Transverse colon (tissue), 4 donors: ENCODE measurements at regions not wholly inside any gene's neighbourhood (a gene's known extent, or its start where the extent isn't known, plus 50 kb on each side); places are given as distances from the start of the nearest gene placed in this dataset.

Experiments used
- DNase-seq: peaks from one replicate; pipeline ENCODE4 v3.0.0-alpha.2; 2019
- H3K27ac ChIP-seq, 4 donors: fragments of 200-600 bp; sonication (generic); 2 replicates each; pipeline ENCODE4 v1.5.1; 2016 to 2018; ENCODE audit warnings: inconsistent platforms in 4 of 4
- H3K27me3 ChIP-seq: fragments of 200-600 bp; sonication (generic); 2 replicates; pipeline ENCODE4 v1.5.1; 2017; ENCODE audit warnings: inconsistent platforms
- H3K36me3 ChIP-seq, 4 donors: fragments of 200-600 bp; sonication (generic); 2 replicates each; pipeline ENCODE4 v1.5.1; 2017 to 2019; ENCODE audit warnings: inconsistent platforms in 4 of 4
- H3K4me1 ChIP-seq, 4 donors: fragments of 200-600 bp; sonication (generic); 2 replicates each; pipeline ENCODE4 v1.5.1; 2017 to 2020; ENCODE audit warnings: inconsistent platforms in 4 of 4
- H3K4me3 ChIP-seq, 4 donors: fragments of 200-600 bp; sonication (generic); 1 replicate in 1 of 4; 2 replicates in 3 of 4; pipeline versions ENCODE4 v1.5.1 to v1.6.1; 2017 to 2019; ENCODE audit warnings: inconsistent platforms in 4 of 4
- H3K9me3 ChIP-seq, 2 donors: fragments of 200-600 bp; sonication (generic); 2 replicates each; pipeline ENCODE4 v1.5.1; 2017 to 2019; ENCODE audit warnings: inconsistent platforms in 2 of 2
- CTCF ChIP-seq, 5 experiments: fragments of 200-600 bp in 3 of 5; fragments of 450-650 bp in 2 of 5; sonication (generic) in 3 of 5; IDR thresholded peaks; 1 replicate in 2 of 5; 2 replicates in 3 of 5; pipeline ENCODE4 v1.5.1; 2016 to 2017; ENCODE audit warnings: antibody characterized with exemption in 5 of 5, inconsistent platforms in 3 of 5, mild to moderate bottlenecking in 2 of 5, moderate library complexity in 1 of 5
- EP300 ChIP-seq: sonication (generic); formaldehyde crosslinking; IDR thresholded peaks from one replicate; pipeline ENCODE4 v1.6.1; 2017; ENCODE audit warnings: antibody characterized with exemption, low read depth
- POLR2A ChIP-seq: fragments of 450-650 bp; IDR thresholded peaks from one replicate; pipeline ENCODE4 v1.6.1; 2016; ENCODE audit warnings: antibody characterized with exemption, mild to moderate bottlenecking, moderate library complexity
- POLR2AphosphoS5 ChIP-seq, 3 donors: sonication (generic); formaldehyde crosslinking; IDR thresholded peaks; one replicate each; pipeline ENCODE4 v1.6.1; 2016; ENCODE audit warnings: antibody characterized with exemption in 3 of 3
- WGBS, 2 donors: methylation state at CpG; one replicate each; pipeline ENCODE4 v1.1.5; 2018; ENCODE audit warnings: low coverage in 1 of 2; 5-methylcytosine and 5-hydroxymethylcytosine counted together
- in situ Hi-C, 4 donors: fragments of 200-750 bp; cut with MboI; loops; one replicate each; pipeline versions ENCODE4 v1.15.0 to v1.15.1; 2017; ENCODE audit warnings: low sequenced_read_pairs in 3 of 4, low pct_ligation_motif_present in 1 of 4, low pct_unique_long_range_greater_than_20kb in 1 of 4
- intact Hi-C: fragments of 100-400 bp; cut with DNase I; formaldehyde crosslinking; loops from one replicate; pipeline ENCODE4 v1.15.1; 2023; ENCODE audit warnings: low total_unique reads

- WGBS, 2 donors: 27 to 40% methylated on average over 3 of the region's 3 CpGs
- no peaks in the 10 kb centered on the region for H3K4me1 ChIP-seq
- no peaks in the 10 kb centered on the region for H3K9me3 ChIP-seq
- in situ Hi-C loops: no loop called here
- H3K27me3 ChIP-seq: no peaks in the 10 kb centered on the region
- DNase-seq: no peak
- intact Hi-C loops: no loop called here
- TF ChIP-seq EP300: no peak
- no peak for TF ChIP-seq CTCF (IDR thresholded peaks at IDR 0.05)
- no peak for TF ChIP-seq POLR2A
- no peak for TF ChIP-seq POLR2AphosphoS5 (IDR thresholded peaks at IDR 0.05)
- H3K27ac ChIP-seq: no peak overlapping the region
- H3K4me3 ChIP-seq: no peak overlapping the region
- no peaks in the 10 kb centered on the region for H3K36me3 ChIP-seq
Measured at GRCh38 chr12:129959889-129960288, 56.1 kb upstream of the TMEM132D start.

- no peak overlapping the region for H3K27ac ChIP-seq
- H3K9me3 ChIP-seq: no peaks in the 10 kb centered on the region
- TF ChIP-seq CTCF (IDR thresholded peaks at IDR 0.05) (no peak), POLR2A (no peak), EP300 (no peak), POLR2AphosphoS5 (IDR thresholded peaks at IDR 0.05) (no peak)
- 45 to 58% methylated on average over 4 of the region's 4 CpGs for WGBS, 2 donors
- no peaks in the 10 kb centered on the region for H3K27me3 ChIP-seq
- intact Hi-C loops (no loop called here), in situ Hi-C loops (no loop called here)
- no peaks in the 10 kb centered on the region for H3K4me1 ChIP-seq
- no peaks in the 10 kb centered on the region for H3K36me3 ChIP-seq
- no peak for DNase-seq
- no peak overlapping the region for H3K4me3 ChIP-seq
Measured at GRCh38 chr12:129961091-129961490, 57.3 kb upstream of the TMEM132D start.

GRCh38 chr12:129961856-129962255, 58.0 kb upstream of the TMEM132D start:
- Histone ChIP-seq H3K36me3 (no peaks in the 10 kb centered on the region), H3K4me3 (no peak overlapping the region), H3K9me3 (no peaks in the 10 kb centered on the region), H3K27ac (no peak overlapping the region), H3K4me1 (no peaks in the 10 kb centered on the region), H3K27me3 (no peaks in the 10 kb centered on the region)
- intact Hi-C loops: no loop called here
- no peak for TF ChIP-seq POLR2AphosphoS5 (IDR thresholded peaks at IDR 0.05)
- no peak for TF ChIP-seq POLR2A
- no peak for TF ChIP-seq CTCF (IDR thresholded peaks at IDR 0.05)
- TF ChIP-seq EP300: no peak
- no peak for DNase-seq
- 80% methylated on average over 1 of the region's 1 CpG; no CpG with 5 or more reads in 1 of the 2 donors for whole genome bisulfite sequencing, 2 donors
- in situ Hi-C loops: no loop called here

GRCh38 chr12:129964300-129964699, 60.5 kb upstream of the TMEM132D start:
- H3K27ac ChIP-seq: no peak overlapping the region
- no peaks in the 10 kb centered on the region for H3K9me3 ChIP-seq
- H3K27me3 ChIP-seq: no peaks in the 10 kb centered on the region
- no peaks in the 10 kb centered on the region for H3K36me3 ChIP-seq
- H3K4me1 ChIP-seq: no peaks in the 10 kb centered on the region
- in situ Hi-C loops: no loop called here
- no peak for DNase-seq
- no peak for TF ChIP-seq EP300
- no peak for TF ChIP-seq POLR2A
- no peak for TF ChIP-seq CTCF (IDR thresholded peaks at IDR 0.05)
- TF ChIP-seq POLR2AphosphoS5 (IDR thresholded peaks at IDR 0.05): no peak
- WGBS, 2 donors: 60 to 82% methylated on average over 3 to 7 of the region's 7 CpGs
- intact Hi-C loops: no loop called here
- no peak overlapping the region for H3K4me3 ChIP-seq
